Ovary (tissue), 3 donors: ENCODE measurements at regions not wholly inside any gene's neighbourhood (a gene's known extent, or its start where the extent isn't known, plus 50 kb on each side); places are given as distances from the start of the nearest gene placed in this dataset.

Experiments used
- CTCF ChIP-seq, 3 donors: fragments of 450-650 bp in 2 of 3; fragments of 200-600 bp in 1 of 3; IDR thresholded peaks; one replicate each; pipeline versions ENCODE4 v1.5.1 to v1.8.0; 2016 to 2022; ENCODE audit warnings: antibody characterized with exemption in 3 of 3, mild to moderate bottlenecking in 1 of 3
- EP300 ChIP-seq: sonication (generic); formaldehyde crosslinking; IDR thresholded peaks from one replicate; pipeline ENCODE4 v1.6.1; 2017; ENCODE audit warnings: antibody characterized with exemption
- POLR2A ChIP-seq: fragments of 450-650 bp; IDR thresholded peaks from one replicate; pipeline ENCODE4 v1.6.1; 2017; ENCODE audit warnings: antibody characterized with exemption, mild to moderate bottlenecking, moderate library complexity
- donor health status: DM: no; HTN: no; CAD: no.

GRCh38 chr2:111238296-111238695, 117.6 kb downstream of the BCL2L11 start:
- TF ChIP-seq CTCF (IDR thresholded peaks at IDR 0.05) = no peak
- TF ChIP-seq POLR2A = no peak
- no peak for TF ChIP-seq EP300
